HEK293 (cell line): ENCODE measurements at regions not wholly inside any gene's neighbourhood (a gene's known extent, or its start where the extent isn't known, plus 50 kb on each side); places are given as distances from the start of the nearest gene placed in this dataset.

Experiments
- CTCF ChIA-PET: fragments of 350-600 bp; formaldehyde crosslinking; extraction: SDS; loops from one replicate; lab custom pipeline; 2021; ENCODE audit warnings: antibody characterized with exemption; lab: Yijun Ruan, JAX
- POLR2A ChIA-PET: fragments of 300-600 bp; formaldehyde crosslinking; extraction: SDS; loops from one replicate; lab custom pipeline; 2020; ENCODE audit warnings: antibody characterized with exemption, inconsistent platforms; lab: Yijun Ruan, JAX
- H3K27ac ChIP-seq: fragments of 200-500 bp; sonication (Bioruptor generic); 2 replicates; pipeline ENCODE4 v1.5.1; 2014; ENCODE audit warnings: low read depth, low read length, control low read depth, inconsistent platforms; ENCODE audit errors: extremely low read depth
- H3K36me3 ChIP-seq, 2 experiments: fragments of 200-500 bp in 1 of 2; sonication (Bioruptor generic) in 1 of 2; 1 replicate in 1 of 2; 2 replicates in 1 of 2; pipeline ENCODE4 v1.5.1; 2014 to 2017; ENCODE audit warnings: inconsistent platforms in 2 of 2, low read length in 2 of 2; ENCODE audit not compliant: control insufficient read depth in 2 of 2, insufficient read depth in 1 of 2
- H3K4me1 ChIP-seq: fragments of 200-500 bp; sonication (Bioruptor generic); 2 replicates; pipeline ENCODE4 v1.5.1; 2014; ENCODE audit warnings: mild to moderate bottlenecking, low read length, inconsistent platforms; ENCODE audit not compliant: control insufficient read depth, insufficient read depth
- H3K4me3 ChIP-seq: 2 replicates; pipeline ENCODE4 v1.5.1; 2011; ENCODE audit warnings: low read depth, mild to moderate bottlenecking, control low read depth, low read length, moderate library complexity
- H3K9me3 ChIP-seq: fragments of 200-500 bp; sonication (Bioruptor generic); 2 replicates; pipeline ENCODE4 v1.5.1; 2014; ENCODE audit warnings: low read depth, low read length, inconsistent platforms; ENCODE audit not compliant: control insufficient read depth, insufficient read depth
- EGR2 ChIP-seq: fragments of 450-650 bp; formaldehyde crosslinking; IDR thresholded peaks from 2 replicates; pipeline ENCODE4 v1.5.1; 2016; ENCODE audit warnings: low read depth, missing biosample characterization, missing genetic modification characterization
- MYNN ChIP-seq: fragments of 450-650 bp; formaldehyde crosslinking; IDR thresholded peaks from 2 replicates; pipeline ENCODE4 v1.5.1; 2016; ENCODE audit warnings: missing biosample characterization, missing genetic modification characterization, borderline replicate concordance
- ZFHX2 ChIP-seq: fragments of 450-650 bp; formaldehyde crosslinking; conservative IDR thresholded peaks from 2 replicates; pipeline ENCODE4 v1.5.1; 2016; ENCODE audit warnings: missing biosample characterization, missing genetic modification characterization
- ZFP37 ChIP-seq: fragments of 450-650 bp; formaldehyde crosslinking; IDR thresholded peaks from 2 replicates; pipeline ENCODE4 v1.5.1; 2016; ENCODE audit warnings: missing biosample characterization, missing genetic modification characterization
- ZNF175 ChIP-seq: fragments of 450-650 bp; formaldehyde crosslinking; IDR thresholded peaks from 2 replicates; pipeline ENCODE4 v1.5.1; 2016; ENCODE audit warnings: missing biosample characterization, missing genetic modification characterization
- ZNF211 ChIP-seq: fragments of 450-650 bp; formaldehyde crosslinking; IDR thresholded peaks from 2 replicates; pipeline ENCODE4 v1.5.1; 2016; ENCODE audit warnings: low read depth, missing biosample characterization, missing genetic modification characterization
- ZNF221 ChIP-seq: fragments of 450-650 bp; formaldehyde crosslinking; IDR thresholded peaks from 2 replicates; pipeline ENCODE4 v1.5.1; 2017; ENCODE audit warnings: missing biosample characterization, missing genetic modification characterization, borderline replicate concordance
- ZNF239 ChIP-seq: fragments of 450-650 bp; formaldehyde crosslinking; IDR thresholded peaks from 2 replicates; pipeline ENCODE4 v1.5.1; 2016; ENCODE audit warnings: missing biosample characterization, missing genetic modification characterization
- ZNF274 ChIP-seq, 2 experiments: fragments of 200-500 bp in 1 of 2; fragments of 450-650 bp in 1 of 2; sonication (Bioruptor generic) in 1 of 2; formaldehyde crosslinking in 1 of 2; IDR thresholded peaks; 2 replicates each; pipeline versions ENCODE4 v1.5.1 to v1.6.1; 2014 to 2016; ENCODE audit warnings: borderline replicate concordance in 1 of 2, inconsistent platforms in 1 of 2, low read length in 1 of 2, missing biosample characterization in 1 of 2, missing genetic modification characterization in 1 of 2
- ZNF292 ChIP-seq: fragments of 450-650 bp; formaldehyde crosslinking; IDR thresholded peaks from 2 replicates; pipeline ENCODE4 v1.5.1; 2016; ENCODE audit warnings: low read depth, missing biosample characterization, missing genetic modification characterization, borderline replicate concordance
- ZNF548 ChIP-seq: fragments of 450-650 bp; formaldehyde crosslinking; IDR thresholded peaks from 2 replicates; pipeline ENCODE4 v1.5.1; 2016; ENCODE audit warnings: missing biosample characterization, missing genetic modification characterization
- ZNF560 ChIP-seq: fragments of 450-650 bp; formaldehyde crosslinking; IDR thresholded peaks from 2 replicates; pipeline ENCODE4 v1.5.1; 2017; ENCODE audit warnings: missing biosample characterization, missing genetic modification characterization, borderline replicate concordance
- ZNF670 ChIP-seq: fragments of 450-650 bp; formaldehyde crosslinking; IDR thresholded peaks from 2 replicates; pipeline ENCODE4 v1.5.1; 2016; ENCODE audit warnings: missing biosample characterization, missing genetic modification characterization, low read depth
- ZNF707 ChIP-seq: fragments of 450-650 bp; formaldehyde crosslinking; IDR thresholded peaks from 2 replicates; pipeline ENCODE4 v1.5.1; 2016; ENCODE audit warnings: missing biosample characterization, missing genetic modification characterization
- ZNF768 ChIP-seq: fragments of 450-650 bp; formaldehyde crosslinking; IDR thresholded peaks from 2 replicates; pipeline ENCODE4 v1.5.1; 2018; ENCODE audit warnings: missing biosample characterization, mild to moderate bottlenecking, missing genetic modification characterization
- ZNF843 ChIP-seq: fragments of 450-650 bp; formaldehyde crosslinking; IDR thresholded peaks from 2 replicates; pipeline ENCODE4 v1.5.1; 2016; ENCODE audit warnings: missing biosample characterization, missing genetic modification characterization
- ZSCAN30 ChIP-seq: fragments of 450-650 bp; IDR thresholded peaks from 2 replicates; pipeline ENCODE4 v1.5.1; 2018; ENCODE audit warnings: missing biosample characterization, mild to moderate bottlenecking, missing genetic modification characterization, moderate library complexity
- TF ChIP-seq, protein P1 (sequence below): fragments of 450-650 bp; formaldehyde crosslinking; IDR thresholded peaks from 2 replicates; pipeline ENCODE4 v1.5.1; 2016; ENCODE audit warnings: missing biosample characterization, missing genetic modification characterization
- TF ChIP-seq, protein P2 (sequence below): fragments of 450-650 bp; formaldehyde crosslinking; IDR thresholded peaks from 2 replicates; pipeline ENCODE4 v1.5.1; 2016; ENCODE audit warnings: missing biosample characterization, missing genetic modification characterization
- TF ChIP-seq, protein P3 (sequence below): fragments of 450-650 bp; IDR thresholded peaks from 2 replicates; pipeline ENCODE4 v1.5.1; 2018; ENCODE audit warnings: missing biosample characterization, missing genetic modification characterization
- TF ChIP-seq, protein P4 (sequence below): fragments of 450-650 bp; formaldehyde crosslinking; IDR thresholded peaks from 2 replicates; pipeline ENCODE4 v1.5.0; 2017; ENCODE audit warnings: missing biosample characterization, missing genetic modification characterization, borderline replicate concordance
- TF ChIP-seq, protein P5 (sequence below): fragments of 450-650 bp; formaldehyde crosslinking; optimal IDR thresholded peaks from 2 replicates; pipeline ENCODE3; 2016; ENCODE audit warnings: missing biosample characterization, mild to moderate bottlenecking, missing genetic modification characterization
- TF ChIP-seq, protein P6 (sequence below): fragments of 450-650 bp; formaldehyde crosslinking; IDR thresholded peaks from 2 replicates; pipeline ENCODE4 v1.5.1; 2016; ENCODE audit warnings: missing biosample characterization, missing genetic modification characterization
- TF ChIP-seq, protein P7 (sequence below): IDR thresholded peaks from 2 replicates; pipeline ENCODE4 v1.6.1; 2011; ENCODE audit warnings: mild to moderate bottlenecking, low read depth, low read length, borderline replicate concordance

DNA sequence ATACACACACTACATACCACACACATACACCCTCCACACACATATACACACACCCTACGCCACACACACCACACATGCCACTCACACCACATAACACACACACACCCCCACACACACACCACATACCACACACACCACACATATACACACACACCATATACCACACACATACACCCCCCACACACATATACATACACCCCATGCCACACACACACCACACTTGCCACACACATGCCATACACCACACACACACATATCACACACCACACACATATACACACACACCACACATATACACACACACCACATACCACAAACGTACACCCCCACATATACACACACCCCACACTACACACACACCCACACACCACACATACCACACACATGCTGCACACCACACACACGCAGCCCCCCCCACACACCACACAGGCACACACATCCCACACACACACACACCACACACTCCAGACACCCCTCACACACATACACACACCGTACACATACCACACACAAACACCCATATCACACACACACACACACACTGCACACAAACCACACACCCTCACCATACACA lies 76.7 kb upstream of the TMPRSS2 start:
- POLR2A ChIA-PET = no interaction called here
- no peak overlapping the region for H3K4me3 ChIP-seq
- H3K9me3 ChIP-seq = no peaks in the 10 kb centered on the region
- CTCF ChIA-PET = no interaction called here
- no peaks in the 10 kb centered on the region for H3K4me1 ChIP-seq
- no peaks in the 10 kb centered on the region; a peak in 1 of 3 replicates for H3K36me3 ChIP-seq
- no peak overlapping the region for H3K27ac ChIP-seq
- no peak for TF ChIP-seq ZSCAN30 (tag by site-specific recombination)
- TF ChIP-seq ZNF239 (tag by site-specific recombination) = peak; percentile 58; the same call in 1 of the 2 replicates
- no peak for TF ChIP-seq ZNF274 (IDR thresholded peaks at IDR 0.05; ENCODE audit: low read length)
- TF ChIP-seq ZNF274 (tag by site-specific recombination; IDR thresholded peaks at IDR 0.05; ENCODE audit: borderline replicate concordance) = no peak
- no peak for TF ChIP-seq MYNN
- TF ChIP-seq, protein P1, sequence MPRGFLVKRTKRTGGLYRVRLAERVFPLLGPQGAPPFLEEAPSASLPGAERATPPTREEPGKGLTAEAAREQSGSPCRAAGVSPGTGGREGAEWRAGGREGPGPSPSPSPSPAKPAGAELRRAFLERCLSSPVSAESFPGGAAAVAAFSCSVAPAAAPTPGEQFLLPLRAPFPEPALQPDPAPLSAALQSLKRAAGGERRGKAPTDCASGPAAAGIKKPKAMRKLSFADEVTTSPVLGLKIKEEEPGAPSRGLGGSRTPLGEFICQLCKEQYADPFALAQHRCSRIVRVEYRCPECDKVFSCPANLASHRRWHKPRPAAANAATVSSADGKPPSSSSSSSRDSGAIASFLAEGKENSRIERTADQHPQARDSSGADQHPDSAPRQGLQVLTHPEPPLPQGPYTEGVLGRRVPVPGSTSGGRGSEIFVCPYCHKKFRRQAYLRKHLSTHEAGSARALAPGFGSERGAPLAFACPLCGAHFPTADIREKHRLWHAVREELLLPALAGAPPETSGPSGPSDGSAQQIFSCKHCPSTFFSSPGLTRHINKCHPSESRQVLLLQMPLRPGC (tag by site-specific recombination) = no peak
- TF ChIP-seq, protein P2, sequence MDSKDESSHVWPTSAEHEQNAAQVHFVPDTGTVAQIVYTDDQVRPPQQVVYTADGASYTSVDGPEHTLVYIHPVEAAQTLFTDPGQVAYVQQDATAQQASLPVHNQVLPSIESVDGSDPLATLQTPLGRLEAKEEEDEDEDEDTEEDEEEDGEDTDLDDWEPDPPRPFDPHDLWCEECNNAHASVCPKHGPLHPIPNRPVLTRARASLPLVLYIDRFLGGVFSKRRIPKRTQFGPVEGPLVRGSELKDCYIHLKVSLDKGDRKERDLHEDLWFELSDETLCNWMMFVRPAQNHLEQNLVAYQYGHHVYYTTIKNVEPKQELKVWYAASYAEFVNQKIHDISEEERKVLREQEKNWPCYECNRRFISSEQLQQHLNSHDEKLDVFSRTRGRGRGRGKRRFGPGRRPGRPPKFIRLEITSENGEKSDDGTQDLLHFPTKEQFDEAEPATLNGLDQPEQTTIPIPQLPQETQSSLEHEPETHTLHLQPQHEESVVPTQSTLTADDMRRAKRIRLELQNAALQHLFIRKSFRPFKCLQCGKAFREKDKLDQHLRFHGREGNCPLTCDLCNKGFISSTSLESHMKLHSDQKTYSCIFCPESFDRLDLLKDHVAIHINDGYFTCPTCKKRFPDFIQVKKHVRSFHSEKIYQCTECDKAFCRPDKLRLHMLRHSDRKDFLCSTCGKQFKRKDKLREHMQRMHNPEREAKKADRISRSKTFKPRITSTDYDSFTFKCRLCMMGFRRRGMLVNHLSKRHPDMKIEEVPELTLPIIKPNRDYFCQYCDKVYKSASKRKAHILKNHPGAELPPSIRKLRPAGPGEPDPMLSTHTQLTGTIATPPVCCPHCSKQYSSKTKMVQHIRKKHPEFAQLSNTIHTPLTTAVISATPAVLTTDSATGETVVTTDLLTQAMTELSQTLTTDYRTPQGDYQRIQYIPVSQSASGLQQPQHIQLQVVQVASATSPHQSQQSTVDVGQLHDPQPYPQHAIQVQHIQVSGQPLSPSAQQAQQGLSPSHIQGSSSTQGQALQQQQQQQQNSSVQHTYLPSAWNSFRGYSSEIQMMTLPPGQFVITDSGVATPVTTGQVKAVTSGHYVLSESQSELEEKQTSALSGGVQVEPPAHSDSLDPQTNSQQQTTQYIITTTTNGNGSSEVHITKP (tag by site-specific recombination) = no peak
- TF ChIP-seq ZNF292 = peak; percentile 26; the same call in 1 of the 2 replicates
- no peak for TF ChIP-seq ZNF221
- no peak for TF ChIP-seq ZFP37 (tag by site-specific recombination)
- TF ChIP-seq ZNF548 (tag by site-specific recombination) = no peak
- TF ChIP-seq, protein P3, sequence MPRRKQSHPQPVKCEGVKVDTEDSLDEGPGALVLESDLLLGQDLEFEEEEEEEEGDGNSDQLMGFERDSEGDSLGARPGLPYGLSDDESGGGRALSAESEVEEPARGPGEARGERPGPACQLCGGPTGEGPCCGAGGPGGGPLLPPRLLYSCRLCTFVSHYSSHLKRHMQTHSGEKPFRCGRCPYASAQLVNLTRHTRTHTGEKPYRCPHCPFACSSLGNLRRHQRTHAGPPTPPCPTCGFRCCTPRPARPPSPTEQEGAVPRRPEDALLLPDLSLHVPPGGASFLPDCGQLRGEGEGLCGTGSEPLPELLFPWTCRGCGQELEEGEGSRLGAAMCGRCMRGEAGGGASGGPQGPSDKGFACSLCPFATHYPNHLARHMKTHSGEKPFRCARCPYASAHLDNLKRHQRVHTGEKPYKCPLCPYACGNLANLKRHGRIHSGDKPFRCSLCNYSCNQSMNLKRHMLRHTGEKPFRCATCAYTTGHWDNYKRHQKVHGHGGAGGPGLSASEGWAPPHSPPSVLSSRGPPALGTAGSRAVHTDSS (tag by site-specific recombination) = no peak
- TF ChIP-seq, protein P4, sequence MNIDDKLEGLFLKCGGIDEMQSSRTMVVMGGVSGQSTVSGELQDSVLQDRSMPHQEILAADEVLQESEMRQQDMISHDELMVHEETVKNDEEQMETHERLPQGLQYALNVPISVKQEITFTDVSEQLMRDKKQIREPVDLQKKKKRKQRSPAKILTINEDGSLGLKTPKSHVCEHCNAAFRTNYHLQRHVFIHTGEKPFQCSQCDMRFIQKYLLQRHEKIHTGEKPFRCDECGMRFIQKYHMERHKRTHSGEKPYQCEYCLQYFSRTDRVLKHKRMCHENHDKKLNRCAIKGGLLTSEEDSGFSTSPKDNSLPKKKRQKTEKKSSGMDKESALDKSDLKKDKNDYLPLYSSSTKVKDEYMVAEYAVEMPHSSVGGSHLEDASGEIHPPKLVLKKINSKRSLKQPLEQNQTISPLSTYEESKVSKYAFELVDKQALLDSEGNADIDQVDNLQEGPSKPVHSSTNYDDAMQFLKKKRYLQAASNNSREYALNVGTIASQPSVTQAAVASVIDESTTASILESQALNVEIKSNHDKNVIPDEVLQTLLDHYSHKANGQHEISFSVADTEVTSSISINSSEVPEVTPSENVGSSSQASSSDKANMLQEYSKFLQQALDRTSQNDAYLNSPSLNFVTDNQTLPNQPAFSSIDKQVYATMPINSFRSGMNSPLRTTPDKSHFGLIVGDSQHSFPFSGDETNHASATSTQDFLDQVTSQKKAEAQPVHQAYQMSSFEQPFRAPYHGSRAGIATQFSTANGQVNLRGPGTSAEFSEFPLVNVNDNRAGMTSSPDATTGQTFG (tag by site-specific recombination) = 0 out of 2 replicates have a peak, but pooled peaks have one; percentile 18
- TF ChIP-seq ZNF768 (tag by site-specific recombination) = no peak
- 0 out of 2 replicates have a peak, but pooled peaks have one; percentile 7 for TF ChIP-seq ZNF670 (tag by site-specific recombination)
- TF ChIP-seq ZNF843 (tag by site-specific recombination) = no peak
- peak; percentile 38 for TF ChIP-seq ZFHX2 (tag by site-specific recombination)
- 0 out of 2 replicates have a peak, but pooled peaks have one; percentile 2 for TF ChIP-seq ZNF175 (tag by site-specific recombination)
- TF ChIP-seq, protein P5, sequence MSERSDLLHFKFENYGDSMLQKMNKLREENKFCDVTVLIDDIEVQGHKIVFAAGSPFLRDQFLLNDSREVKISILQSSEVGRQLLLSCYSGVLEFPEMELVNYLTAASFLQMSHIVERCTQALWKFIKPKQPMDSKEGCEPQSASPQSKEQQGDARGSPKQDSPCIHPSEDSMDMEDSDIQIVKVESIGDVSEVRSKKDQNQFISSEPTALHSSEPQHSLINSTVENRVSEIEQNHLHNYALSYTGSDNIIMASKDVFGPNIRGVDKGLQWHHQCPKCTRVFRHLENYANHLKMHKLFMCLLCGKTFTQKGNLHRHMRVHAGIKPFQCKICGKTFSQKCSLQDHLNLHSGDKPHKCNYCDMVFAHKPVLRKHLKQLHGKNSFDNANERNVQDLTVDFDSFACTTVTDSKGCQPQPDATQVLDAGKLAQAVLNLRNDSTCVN = peak; percentile 12
- TF ChIP-seq, protein P6, sequence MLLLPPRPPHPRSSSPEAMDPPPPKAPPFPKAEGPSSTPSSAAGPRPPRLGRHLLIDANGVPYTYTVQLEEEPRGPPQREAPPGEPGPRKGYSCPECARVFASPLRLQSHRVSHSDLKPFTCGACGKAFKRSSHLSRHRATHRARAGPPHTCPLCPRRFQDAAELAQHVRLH (tag by site-specific recombination) = no peak
- peak; percentile 53; the same call in 1 of the 2 replicates for TF ChIP-seq ZNF211
- TF ChIP-seq, protein P7, sequence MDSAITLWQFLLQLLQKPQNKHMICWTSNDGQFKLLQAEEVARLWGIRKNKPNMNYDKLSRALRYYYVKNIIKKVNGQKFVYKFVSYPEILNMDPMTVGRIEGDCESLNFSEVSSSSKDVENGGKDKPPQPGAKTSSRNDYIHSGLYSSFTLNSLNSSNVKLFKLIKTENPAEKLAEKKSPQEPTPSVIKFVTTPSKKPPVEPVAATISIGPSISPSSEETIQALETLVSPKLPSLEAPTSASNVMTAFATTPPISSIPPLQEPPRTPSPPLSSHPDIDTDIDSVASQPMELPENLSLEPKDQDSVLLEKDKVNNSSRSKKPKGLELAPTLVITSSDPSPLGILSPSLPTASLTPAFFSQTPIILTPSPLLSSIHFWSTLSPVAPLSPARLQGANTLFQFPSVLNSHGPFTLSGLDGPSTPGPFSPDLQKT = no peak
- TF ChIP-seq ZNF707 (tag by site-specific recombination) = peak; percentile 7; the same call in 1 of the 2 replicates
- TF ChIP-seq EGR2 (tag by site-specific recombination) = peak; percentile 60
- no peak for TF ChIP-seq ZNF560 (tag by site-specific recombination)
